K562 (cell line): ENCODE measurements at regions not wholly inside any gene's neighbourhood (a gene's known extent, or its start where the extent isn't known, plus 50 kb on each side); places are given as distances from the start of the nearest gene placed in this dataset.

Experiments used
- CSDE1 ChIP-seq, 2 experiments: fragments of 450-650 bp; IDR thresholded peaks; 2 replicates each; pipeline ENCODE4 v1.6.1; 2016; ENCODE audit warnings: mild to moderate bottlenecking in 1 of 2
- MNT ChIP-seq, 2 experiments: fragments of 450-650 bp; conservative IDR thresholded peaks; 2 replicates each; pipeline ENCODE4 v1.6.1; 2017; ENCODE audit warnings: mild to moderate bottlenecking in 2 of 2, moderate library complexity in 2 of 2
- NCOA1 ChIP-seq: fragments of 450-650 bp; IDR thresholded peaks from 2 replicates; pipeline ENCODE4 v1.6.1; 2016; ENCODE audit warnings: low read depth
- NKRF ChIP-seq: fragments of 450-650 bp; IDR thresholded peaks from 2 replicates; pipeline ENCODE4 v1.6.1; 2016; ENCODE audit warnings: borderline replicate concordance
- NR2C2 ChIP-seq, 2 experiments: fragments of 200-800 bp in 1 of 2; sonication (Bioruptor generic) in 1 of 2; sonication (generic) in 1 of 2; formaldehyde crosslinking in 1 of 2; IDR thresholded peaks; 2 replicates each; pipeline versions ENCODE4 v1.6.1 to v1.8.0; 2016 to 2022; ENCODE audit warnings: mild to moderate bottlenecking in 1 of 2, missing compliant biosample characterization in 1 of 2, missing genetic modification characterization in 1 of 2, missing genetic modification reagents in 1 of 2
- RBM34 ChIP-seq: fragments of 200-400 bp; formaldehyde crosslinking; IDR thresholded peaks from 2 replicates; pipeline ENCODE4 v1.6.1; 2018; ENCODE audit warnings: low read length, borderline replicate concordance; ENCODE audit not compliant: insufficient read depth
- TFAP4 ChIP-seq: sonication (generic); formaldehyde crosslinking; IDR thresholded peaks from 2 replicates; pipeline ENCODE4 v1.8.0; 2022; ENCODE audit warnings: missing genetic modification reagents, mild to moderate bottlenecking, moderate library complexity, borderline replicate concordance
- ZNF311 ChIP-seq: fragments of 250-450 bp; sonication (Bioruptor Pico); IDR thresholded peaks from 2 replicates; pipeline ENCODE4 v1.4.0; 2020; ENCODE audit warnings: mild to moderate bottlenecking, moderate library complexity
- ZNF398 ChIP-seq: fragments of 250-450 bp; sonication (Bioruptor Pico); IDR thresholded peaks from 2 replicates; pipeline ENCODE4 v1.8.0; 2021; ENCODE audit warnings: moderate library complexity, mild to moderate bottlenecking, inconsistent platforms
- ZNF431 ChIP-seq: sonication (generic); formaldehyde crosslinking; IDR thresholded peaks from 2 replicates; pipeline ENCODE4 v1.8.0; 2022; ENCODE audit warnings: mild to moderate bottlenecking, missing genetic modification reagents
- ZNF518B ChIP-seq: fragments of 250-450 bp; sonication (Bioruptor Pico); IDR thresholded peaks from 2 replicates; pipeline ENCODE4 v1.5.0; 2021; ENCODE audit warnings: mild to moderate bottlenecking, moderate library complexity

GRCh38 chr5:167852515-167852914 lies 438.9 kb upstream of the WWC1 start (continued):
- TF ChIP-seq NKRF (no peak), ZNF518B (CRISPR knock-in tag) (no peak), NCOA1 (no peak), RBM34 (no peak), ZNF398 (no peak), ZNF311 (CRISPR knock-in tag) (no peak), MNT (conservative IDR thresholded peaks at IDR 0.05) (no peak), CSDE1 (IDR thresholded peaks at IDR 0.05) (no peak), TFAP4 (CRISPR knock-in tag) (no peak), ZNF431 (CRISPR knock-in tag) (no peak), NR2C2 (CRISPR knock-in tag; IDR thresholded peaks at IDR 0.05) (no peak), NR2C2 (tag; IDR thresholded peaks at IDR 0.05) (no peak)
